Brain microvascular endothelial cell (primary cell): ENCODE measurements at regions not wholly inside any gene's neighbourhood (a gene's known extent, or its start where the extent isn't known, plus 50 kb on each side); places are given as distances from the start of the nearest gene placed in this dataset.

Experiments used
- DNase-seq: peaks from one replicate; pipeline ENCODE4 v3.0.0-alpha.2; 2020
- H3K27ac ChIP-seq: fragments of 250-450 bp; sonication (Bioruptor Pico); 2 replicates; pipeline ENCODE4 v1.5.1; 2020; ENCODE audit warnings: mild to moderate bottlenecking, moderate library complexity
- H3K27me3 ChIP-seq: fragments of 250-450 bp; sonication (Bioruptor Pico); replicated peaks from 2 replicates; pipeline ENCODE4 v1.5.1; 2020; ENCODE audit warnings: mild to moderate bottlenecking
- H3K36me3 ChIP-seq: fragments of 250-450 bp; sonication (Bioruptor Pico); replicated peaks from 2 replicates; pipeline ENCODE4 v1.5.1; 2020; ENCODE audit warnings: mild to moderate bottlenecking
- H3K4me3 ChIP-seq: 2 replicates; pipeline ENCODE4 v1.5.1; 2011; ENCODE audit warnings: low read depth, mild to moderate bottlenecking, control low read depth, low read length, moderate library complexity
- CTCF ChIP-seq: IDR thresholded peaks from 2 replicates; pipeline ENCODE4 v1.5.1; 2011; ENCODE audit warnings: low read depth, mild to moderate bottlenecking, moderate library complexity, low read length, control low read depth, inconsistent platforms; ENCODE audit errors: missing control alignments
- in situ Hi-C: cut with HindIII; loops from 2 replicates; pipeline ENCODE4 v1.10.0; 2017; ENCODE audit warnings: low sequenced_read_pairs, low pct_ligation_motif_present

- H3K4me3 ChIP-seq: no peak overlapping the region
- H3K27ac ChIP-seq: no peak overlapping the region
- in situ Hi-C loops: no loop called here
- H3K36me3 ChIP-seq: no peaks in the 10 kb centered on the region
- TF ChIP-seq CTCF: no peak
- no peak for DNase-seq
- no peaks in the 10 kb centered on the region for H3K27me3 ChIP-seq
These were observed 357.6 kb upstream of the CELF2 start for GRCh38 chr10:10660054-10660453.

DNA sequence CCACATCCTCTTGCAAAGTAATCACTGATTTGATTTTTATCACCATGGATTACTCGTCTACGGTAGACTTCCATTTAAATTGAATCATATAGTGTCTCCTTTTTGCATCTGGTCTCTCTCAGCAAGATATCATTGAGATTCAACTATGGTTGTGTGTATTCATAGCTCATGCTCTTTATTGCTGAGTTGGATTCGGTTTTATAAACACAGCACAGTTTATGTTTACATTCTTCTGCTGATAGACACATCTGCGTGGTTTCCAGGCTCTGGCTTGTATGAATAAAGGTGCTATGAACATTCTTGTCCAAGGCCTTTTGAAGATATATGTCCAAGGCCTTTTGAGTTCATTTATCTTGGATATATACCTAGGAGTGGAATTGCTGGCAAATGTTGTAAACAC lies 356.5 kb upstream of the CELF2 start:
- in situ Hi-C loops: no loop called here
- Histone ChIP-seq H3K36me3 (no peaks in the 10 kb centered on the region), H3K27me3 (no peaks in the 10 kb centered on the region), H3K27ac (no peak overlapping the region), H3K4me3 (no peak overlapping the region)
- no peak for DNase-seq
- no peak for TF ChIP-seq CTCF

- H3K27me3 ChIP-seq: no peaks in the 10 kb centered on the region
- DNase-seq: no peak
- H3K27ac ChIP-seq: no peak overlapping the region
- H3K36me3 ChIP-seq: no peaks in the 10 kb centered on the region
- in situ Hi-C loops: no loop called here
- no peak for TF ChIP-seq CTCF
- no peak overlapping the region for H3K4me3 ChIP-seq
These were observed 354.8 kb upstream of the CELF2 start for GRCh38 chr10:10662716-10663408.

- no peak for TF ChIP-seq CTCF
- H3K36me3 ChIP-seq: no peaks in the 10 kb centered on the region
- H3K27me3 ChIP-seq: no peaks in the 10 kb centered on the region
- no peak for DNase-seq
- in situ Hi-C loops: no loop called here
- no peak overlapping the region for H3K4me3 ChIP-seq
- no peak overlapping the region for H3K27ac ChIP-seq
These were observed 354.1 kb upstream of the CELF2 start for GRCh38 chr10:10663622-10664021.

GRCh38 chr10:10665750-10666149 lies 351.9 kb upstream of the CELF2 start:
- DNase-seq: no peak
- in situ Hi-C loops: no loop called here
- H3K36me3 ChIP-seq: no peaks in the 10 kb centered on the region
- H3K4me3 ChIP-seq: no peak overlapping the region
- H3K27ac ChIP-seq: no peak overlapping the region
- no peaks in the 10 kb centered on the region for H3K27me3 ChIP-seq
- TF ChIP-seq CTCF: no peak

- in situ Hi-C loops: no loop called here
- TF ChIP-seq CTCF: no peak
- Histone ChIP-seq H3K36me3 (no peaks in the 10 kb centered on the region), H3K27ac (no peak overlapping the region), H3K4me3 (no peak overlapping the region), H3K27me3 (no peaks in the 10 kb centered on the region)
- DNase-seq: no peak
These were observed 350.2 kb upstream of the CELF2 start for GRCh38 chr10:10667466-10667865.
